ENCODE measurements at regions not wholly inside any gene's neighbourhood (a gene's known extent, or its start where the extent isn't known, plus 50 kb on each side); places are given as distances from the start of the nearest gene placed in this dataset.

- Mint-ChIP-seq H3K4me1 (peaks cover 15% of the 10 kb centered on the region), H3K27ac (no peak overlapping the region), H3K4me3 (no peak overlapping the region), H3K27me3 (ENCODE audit: insufficient read depth, low read depth, poor library complexity) (peaks cover 6% of the 10 kb centered on the region), H3K36me3 (ENCODE audit: low read depth) (no peaks in the 10 kb centered on the region), H3K9me3 (no peaks in the 10 kb centered on the region; the same call in 2 of the 3 replicates)
- Histone ChIP-seq H2AFZ (no peak overlapping the region), H3K4me1 (ENCODE audit: insufficient read depth) (no peaks in the 10 kb centered on the region), H3K4me3 (no peak overlapping the region), H4K20me1 (replicated peaks; ENCODE audit: insufficient read depth) (no peaks in the 10 kb centered on the region), H3K36me3 (ENCODE audit: insufficient read depth) (0 out of 2 replicates have a peak, but pooled peaks cover 4% of the 10 kb centered on the region), H3K27ac (ENCODE audit: low read depth) (no peak overlapping the region), H3F3A (replicated peaks; ENCODE audit: low read depth) (no peaks in the 10 kb centered on the region), H3K9me2 (ENCODE audit: insufficient read depth) (no peaks in the 10 kb centered on the region), H3K79me2 (replicated peaks; ENCODE audit: insufficient read depth) (no peaks in the 10 kb centered on the region), H3K27me3 (ENCODE audit: insufficient read depth) (no peaks in the 10 kb centered on the region), H3K4me2 (no peak overlapping the region)
- no peak for ATAC-seq
- TF ChIP-seq STAT1 (IDR thresholded peaks at IDR 0.05; ENCODE audit: unreplicated experiment) (no peak), CREB1 (CRISPR knock-in tag; IDR thresholded peaks at IDR 0.05; ENCODE audit: low read depth) (no peak), REST (IDR thresholded peaks at IDR 0.05; ENCODE audit: unreplicated experiment) (no peak)
- no peak for DNase-seq (ENCODE audit: low spot score)
Observed at GRCh38 chr22:49373801-49374226, 453.9 kb downstream of the BRD1 start.

- no peaks in the 10 kb centered on the region for H3K9me2 ChIP-seq (ENCODE audit: insufficient read depth)
- no peak for DNase-seq (ENCODE audit: low spot score)
- no peak for ATAC-seq
- Mint-ChIP-seq H3K4me3 (no peak overlapping the region), H3K36me3 (ENCODE audit: low read depth) (no peaks in the 10 kb centered on the region), H3K27ac (no peak overlapping the region), H3K4me1 (peaks cover 12% of the 10 kb centered on the region), H3K27me3 (ENCODE audit: insufficient read depth, low read depth, poor library complexity) (peaks cover 6% of the 10 kb centered on the region), H3K9me3 (no peaks in the 10 kb centered on the region)
- TF ChIP-seq JUNB (IDR thresholded peaks at IDR 0.05; ENCODE audit: unreplicated experiment), result no peak
- TF ChIP-seq ETS1 (IDR thresholded peaks at IDR 0.05), result no peak
- no peak for TF ChIP-seq POLR2AphosphoS5 (IDR thresholded peaks at IDR 0.05; ENCODE audit: low read depth)
- H2AFZ ChIP-seq, result no peak overlapping the region
- H3K36me3 ChIP-seq (ENCODE audit: insufficient read depth), result 0 out of 2 replicates have a peak, but pooled peaks cover 4% of the 10 kb centered on the region
- no peak overlapping the region for H3K27ac ChIP-seq (ENCODE audit: low read depth)
- H3K27me3 ChIP-seq (ENCODE audit: insufficient read depth), result no peaks in the 10 kb centered on the region
- H3K4me1 ChIP-seq (ENCODE audit: insufficient read depth), result no peaks in the 10 kb centered on the region
- no peak overlapping the region for H3K4me3 ChIP-seq
- H3K79me2 ChIP-seq (replicated peaks; ENCODE audit: insufficient read depth), result no peaks in the 10 kb centered on the region
- H3K4me2 ChIP-seq, result no peak overlapping the region
- H4K20me1 ChIP-seq (replicated peaks; ENCODE audit: insufficient read depth), result no peaks in the 10 kb centered on the region
- H3F3A ChIP-seq (replicated peaks; ENCODE audit: low read depth), result no peaks in the 10 kb centered on the region
Observed at GRCh38 chr22:49373289-49373666, 454.4 kb downstream of the BRD1 start.

All from GM23338 (cell line).